NCI-H226 (cell line): ENCODE measurements at regions not wholly inside any gene's neighbourhood (a gene's known extent, or its start where the extent isn't known, plus 50 kb on each side); places are given as distances from the start of the nearest gene placed in this dataset.
"Not testable (repeated sequence)": the region's sequence is repeated elsewhere in the genome, so short reads cannot be mapped to it uniquely, and the experiment has no call there.

Experiments used
- DNase-seq: peaks from one replicate; pipeline ENCODE4 v3.0.0-alpha.2; 2015

- DNase-seq: no peak
Measured at GRCh38 chrX:118216087-118216486, 99.5 kb upstream of the KLHL13 start.

GRCh38 chrX:118216509-118216908 is 99.9 kb upstream of the KLHL13 start:
- DNase-seq: no peak

- no peak for DNase-seq
Measured at GRCh38 chrX:118218079-118218478, 101.5 kb upstream of the KLHL13 start.

GRCh38 chrX:118218940-118219339 is 102.3 kb upstream of the KLHL13 start:
- no peak for DNase-seq

GRCh38 chrX:118219866-118220265 is 103.3 kb upstream of the KLHL13 start:
- no peak for DNase-seq

- DNase-seq: no peak
Measured at GRCh38 chrX:118220509-118220908, 103.9 kb upstream of the KLHL13 start.

GRCh38 chrX:118221270-118221669 is 104.7 kb upstream of the KLHL13 start:
- DNase-seq: no peak

GRCh38 chrX:118221733-118222132 is 105.1 kb upstream of the KLHL13 start:
- no peak for DNase-seq

- DNase-seq: no peak
Measured at GRCh38 chrX:118222421-118222820, 105.8 kb upstream of the KLHL13 start.

GRCh38 chrX:118225711-118226428 is 109.3 kb upstream of the KLHL13 start:
- DNase-seq: no peak

- DNase-seq: no peak
Measured at GRCh38 chrX:118228041-118228440, 111.4 kb upstream of the KLHL13 start.

- DNase-seq: no peak
Measured at GRCh38 chrX:118228456-118228855, 111.8 kb upstream of the KLHL13 start.

- DNase-seq: no peak
Measured at GRCh38 chrX:118231464-118231863, 114.4 kb upstream of the WDR44 start.

GRCh38 chrX:118239178-118239870 is 106.6 kb upstream of the WDR44 start:
- DNase-seq: no peak

GRCh38 chrX:118239913-118240698 is 105.8 kb upstream of the WDR44 start:
- no peak for DNase-seq

GRCh38 chrX:118246961-118247360 is 98.9 kb upstream of the WDR44 start:
- not testable (repeated sequence) for DNase-seq

- no peak for DNase-seq
Measured at GRCh38 chrX:118249146-118249545, 96.8 kb upstream of the WDR44 start.

- no peak for DNase-seq
Measured at GRCh38 chrX:118250445-118250844, 95.5 kb upstream of the WDR44 start.

- DNase-seq: no peak
Measured at GRCh38 chrX:118251271-118251670, 94.6 kb upstream of the WDR44 start.

- DNase-seq: no peak
Measured at GRCh38 chrX:118252967-118253366, 92.9 kb upstream of the WDR44 start.

- no peak for DNase-seq
Measured at GRCh38 chrX:118254611-118255010, 91.3 kb upstream of the WDR44 start.

- no peak for DNase-seq
Measured at GRCh38 chrX:118255921-118256320, 90.0 kb upstream of the WDR44 start.

- no peak for DNase-seq
Measured at GRCh38 chrX:118257781-118258180, 88.1 kb upstream of the WDR44 start.

GRCh38 chrX:118259213-118259612 is 86.7 kb upstream of the WDR44 start:
- no peak for DNase-seq
